NCI-H146 (cell line): ENCODE measurements at regions not wholly inside any gene's neighbourhood (a gene's known extent, or its start where the extent isn't known, plus 50 kb on each side); places are given as distances from the start of the nearest gene placed in this dataset.

ENCODE experiments used
- DNase-seq: peaks from one replicate; lab custom pipeline; 2025; lab: John Stamatoyannopoulos, UW

GRCh38 chr4:119748853-119749252 is 120.2 kb upstream of the PDE5A start:
- DNase-seq, result no peak

GRCh38 chr4:119746951-119747350 is 118.3 kb upstream of the PDE5A start:
- no peak for DNase-seq

GRCh38 chr4:119745351-119745750 is 116.7 kb upstream of the PDE5A start:
- no peak for DNase-seq

GRCh38 chr4:119744580-119744979 is 116.0 kb upstream of the PDE5A start:
- no peak for DNase-seq

- DNase-seq, result no peak
These were observed 115.0 kb upstream of the PDE5A start for GRCh38 chr4:119743644-119744043.

- no peak for DNase-seq
These were observed 111.2 kb upstream of the PDE5A start for GRCh38 chr4:119739796-119740195.

GRCh38 chr4:119738901-119739300 is 110.3 kb upstream of the PDE5A start:
- DNase-seq, result no peak

GRCh38 chr4:119736559-119736958 is 108.0 kb upstream of the PDE5A start:
- no peak for DNase-seq

GRCh38 chr4:119735165-119735651 is 106.6 kb upstream of the PDE5A start:
- DNase-seq, result no peak

GRCh38 chr4:119733431-119733830 is 104.8 kb upstream of the PDE5A start:
- no peak for DNase-seq

GRCh38 chr4:119731778-119732177 is 103.2 kb upstream of the PDE5A start:
- no peak for DNase-seq

- no peak for DNase-seq
These were observed 102.6 kb upstream of the PDE5A start for GRCh38 chr4:119731146-119731742.

- DNase-seq, result no peak
These were observed 102.0 kb upstream of the PDE5A start for GRCh38 chr4:119730671-119730950.

- no peak for DNase-seq
These were observed 101.4 kb upstream of the PDE5A start for GRCh38 chr4:119729835-119730670.

- no peak for DNase-seq
These were observed 100.3 kb upstream of the PDE5A start for GRCh38 chr4:119728692-119729593.

- DNase-seq, result no peak
These were observed 99.6 kb upstream of the PDE5A start for GRCh38 chr4:119728185-119728584.

GRCh38 chr4:119726505-119726904 is 97.9 kb upstream of the PDE5A start:
- DNase-seq, result no peak

- no peak for DNase-seq
These were observed 97.2 kb upstream of the PDE5A start for GRCh38 chr4:119725688-119726330.

GRCh38 chr4:119725011-119725410 is 96.4 kb upstream of the PDE5A start:
- DNase-seq, result no peak

GRCh38 chr4:119722670-119723069 is 94.1 kb upstream of the PDE5A start:
- DNase-seq, result no peak

GRCh38 chr4:119721878-119722277 is 93.3 kb upstream of the PDE5A start:
- no peak for DNase-seq
